ENCODE measurements at regions not wholly inside any gene's neighbourhood (a gene's known extent, or its start where the extent isn't known, plus 50 kb on each side); places are given as distances from the start of the nearest gene placed in this dataset.
A peak's percentile ranks its signal among the peaks of the same experiment; 100 is the strongest.

- Mint-ChIP-seq H3K27ac (ENCODE audit: unreplicated experiment) (peak overlapping the region; percentile 89), H3K9me3 (ENCODE audit: unreplicated experiment) (peaks cover 10% of the 10 kb centered on the region), H3K36me3 (ENCODE audit: insufficient read depth, unreplicated experiment) (peaks cover 17% of the 10 kb centered on the region), H3K4me1 (ENCODE audit: low read depth, unreplicated experiment) (peaks cover 57% of the 10 kb centered on the region), H3K27me3 (ENCODE audit: insufficient read depth, unreplicated experiment) (no peaks in the 10 kb centered on the region), H3K4me3 (ENCODE audit: unreplicated experiment) (peak overlapping the region; percentile 61)
- no peak for TF ChIP-seq CTCF (IDR thresholded peaks at IDR 0.05; ENCODE audit: insufficient read depth in 1 of 2, low read depth in 1 of 2, low read length in 1 of 2, severe bottlenecking in 1 of 2, unreplicated experiment in 1 of 2)
- intact Hi-C loops (cut with micrococcal nuclease; ENCODE audit: unreplicated experiment): loop anchor here (1.0 to 2.0 kb wide), 2 partner anchors 83 to 189 kb away; no protein-coding TSS in a partner anchor
- Histone ChIP-seq H3K4me1 (peaks cover 44% of the 10 kb centered on the region), H3K9me3 (peaks cover 3% of the 10 kb centered on the region; the same call in 1 of the 2 replicates), H3K36me3 (ENCODE audit: control insufficient read depth, insufficient read depth, low read length) (no peaks in the 10 kb centered on the region), H3K4me3 (ENCODE audit: low read depth, low read length) (no peak overlapping the region), H3K27me3 (replicated peaks; ENCODE audit: control insufficient read depth, insufficient read depth, low read length) (no peaks in the 10 kb centered on the region)
- CTCF ChIA-PET: no interaction called here
- BruUV-seq (replicated peaks): TSS peak; percentile 93
- DNase-seq: no peak
- POLR2A ChIA-PET: no interaction called here
These were observed 79.5 kb downstream of the KLF5 start for GRCh38 chr13:73138276-73138637.

DNA sequence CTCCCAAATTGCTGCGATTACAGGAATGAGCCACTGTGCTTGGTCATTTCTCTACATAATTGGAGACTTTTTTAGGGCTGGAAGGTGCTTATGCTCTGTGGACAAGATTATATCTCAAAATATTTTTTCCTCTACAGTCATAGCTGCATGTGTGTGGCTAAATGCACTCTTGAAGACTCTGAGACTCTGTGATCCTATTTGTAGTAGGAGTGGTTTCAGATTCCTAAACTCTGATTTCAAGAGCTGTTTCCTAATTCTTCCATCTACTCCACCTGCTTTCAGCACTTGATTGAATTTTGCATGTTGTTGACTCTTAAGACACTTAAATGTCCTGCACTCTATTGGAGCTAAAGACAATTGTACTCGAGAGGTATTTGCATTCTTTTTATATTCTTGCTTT, 78.0 kb downstream of the KLF5 start:
- ChIA-PET CTCF (interaction anchor here (0.8 kb wide), 1 partner anchor 297 kb away, joined by 3 read pairs; no protein-coding TSS in a partner anchor), POLR2A (no interaction called here)
- peaks cover 50% of the 10 kb centered on the region for H3K4me1 Mint-ChIP-seq (ENCODE audit: low read depth, unreplicated experiment)
- H3K27me3 Mint-ChIP-seq (ENCODE audit: insufficient read depth, unreplicated experiment): no peaks in the 10 kb centered on the region
- Histone ChIP-seq H3K9me3 (peaks cover 3% of the 10 kb centered on the region; the same call in 1 of the 2 replicates), H3K4me1 (peaks cover 41% of the 10 kb centered on the region), H3K4me3 (ENCODE audit: low read depth, low read length) (no peak overlapping the region), H3K27me3 (replicated peaks; ENCODE audit: control insufficient read depth, insufficient read depth, low read length) (no peaks in the 10 kb centered on the region), H3K36me3 (ENCODE audit: control insufficient read depth, insufficient read depth, low read length) (no peaks in the 10 kb centered on the region)
- no peak for DNase-seq
- H3K4me3 Mint-ChIP-seq (ENCODE audit: unreplicated experiment): no peak overlapping the region
- peak overlapping the region; percentile 89 for H3K27ac Mint-ChIP-seq (ENCODE audit: unreplicated experiment)
- peaks cover 13% of the 10 kb centered on the region for H3K36me3 Mint-ChIP-seq (ENCODE audit: insufficient read depth, unreplicated experiment)
- intact Hi-C loops (cut with micrococcal nuclease; ENCODE audit: unreplicated experiment): no loop called here
- no peak for TF ChIP-seq CTCF (IDR thresholded peaks at IDR 0.05; ENCODE audit: insufficient read depth in 1 of 2, low read depth in 1 of 2, low read length in 1 of 2, severe bottlenecking in 1 of 2, unreplicated experiment in 1 of 2)
- H3K9me3 Mint-ChIP-seq (ENCODE audit: unreplicated experiment): peaks cover 18% of the 10 kb centered on the region
- no TSS peak for BruUV-seq (replicated peaks)

DNA sequence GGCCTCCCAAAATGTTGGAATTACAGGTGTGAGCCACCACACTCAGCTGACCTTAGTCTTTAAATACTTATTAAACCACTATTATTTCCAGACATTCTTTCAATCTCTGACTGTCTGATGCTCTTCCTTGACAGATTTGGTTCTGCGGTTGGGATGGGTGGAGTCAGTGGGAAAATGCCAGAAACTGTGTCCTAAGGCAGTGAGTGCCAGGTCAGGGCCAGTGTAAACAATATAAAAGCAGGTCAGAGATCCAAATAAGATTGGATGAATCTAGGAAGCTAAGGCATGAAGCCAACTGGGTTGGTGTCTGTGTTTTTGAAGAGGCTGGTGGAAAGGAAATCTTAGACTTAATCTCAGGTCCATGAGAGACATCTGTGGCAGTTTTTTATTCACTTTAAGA, 74.7 kb downstream of the KLF5 start:
- H3K27me3 Mint-ChIP-seq (ENCODE audit: insufficient read depth, unreplicated experiment): no peaks in the 10 kb centered on the region
- POLR2A ChIA-PET: no interaction called here
- CTCF ChIA-PET: no interaction called here
- H3K4me3 Mint-ChIP-seq (ENCODE audit: unreplicated experiment): no peak overlapping the region
- intact Hi-C loops (cut with micrococcal nuclease; ENCODE audit: unreplicated experiment): no loop called here
- no peak for DNase-seq
- peaks cover under 1% of the 10 kb centered on the region for H3K36me3 Mint-ChIP-seq (ENCODE audit: insufficient read depth, unreplicated experiment)
- no peak overlapping the region for H3K27ac Mint-ChIP-seq (ENCODE audit: unreplicated experiment)
- Histone ChIP-seq H3K27me3 (replicated peaks; ENCODE audit: control insufficient read depth, insufficient read depth, low read length) (no peaks in the 10 kb centered on the region), H3K9me3 (peaks cover 3% of the 10 kb centered on the region; the same call in 1 of the 2 replicates), H3K4me3 (ENCODE audit: low read depth, low read length) (no peak overlapping the region), H3K36me3 (ENCODE audit: control insufficient read depth, insufficient read depth, low read length) (no peaks in the 10 kb centered on the region), H3K4me1 (peaks cover 18% of the 10 kb centered on the region)
- TF ChIP-seq CTCF (IDR thresholded peaks at IDR 0.05; ENCODE audit: insufficient read depth in 1 of 2, low read depth in 1 of 2, low read length in 1 of 2, severe bottlenecking in 1 of 2, unreplicated experiment in 1 of 2): no peak
- BruUV-seq (replicated peaks): no TSS peak
- peaks cover 31% of the 10 kb centered on the region for H3K4me1 Mint-ChIP-seq (ENCODE audit: low read depth, unreplicated experiment)
- peaks cover 20% of the 10 kb centered on the region for H3K9me3 Mint-ChIP-seq (ENCODE audit: unreplicated experiment)

Measured in Caco-2 (cell line).